ENCODE measurements at regions not wholly inside any gene's neighbourhood (a gene's known extent, or its start where the extent isn't known, plus 50 kb on each side); places are given as distances from the start of the nearest gene placed in this dataset.

GRCh38 chr11:115657586-115657985 lies 153.4 kb upstream of the CADM1 start:
- no peak for TF ChIP-seq EP300 (IDR thresholded peaks at IDR 0.05; ENCODE audit: borderline replicate concordance)
- TF ChIP-seq REST (IDR thresholded peaks at IDR 0.05; ENCODE audit: low read depth) = no peak
- no peak for TF ChIP-seq EGR1 (IDR thresholded peaks at IDR 0.05)
- no peak for TF ChIP-seq TAF1 (IDR thresholded peaks at IDR 0.05; ENCODE audit: low read depth)
- TF ChIP-seq RAD21 (IDR thresholded peaks at IDR 0.05; ENCODE audit: low read depth) = no peak
- no peak for TF ChIP-seq CEBPB (IDR thresholded peaks at IDR 0.05)
- TF ChIP-seq MAX (IDR thresholded peaks at IDR 0.05) = no peak
- TF ChIP-seq CREB1 (IDR thresholded peaks at IDR 0.05; ENCODE audit: low read depth) = no peak
- TF ChIP-seq TCF12 (IDR thresholded peaks at IDR 0.05; ENCODE audit: low read depth) = no peak

Data from Ishikawa (cell line).